Thyroid gland (tissue), 4 donors: ENCODE measurements at regions not wholly inside any gene's neighbourhood (a gene's known extent, or its start where the extent isn't known, plus 50 kb on each side); places are given as distances from the start of the nearest gene placed in this dataset.

ENCODE experiments used
- POLR2A ChIP-seq, 2 donors: fragments of 450-650 bp; IDR thresholded peaks; one replicate each; pipeline ENCODE4 v1.6.1; 2017; ENCODE audit warnings: antibody characterized with exemption in 2 of 2, mild to moderate bottlenecking in 2 of 2, moderate library complexity in 1 of 2
- TF ChIP-seq, protein P1 (sequence below), 6 experiments: fragments of 200-600 bp in 3 of 6; fragments of 450-650 bp in 3 of 6; sonication (generic) in 3 of 6; IDR thresholded peaks; one replicate each; pipeline ENCODE4 v1.5.1; 2016 to 2019; ENCODE audit warnings: antibody characterized with exemption in 6 of 6, mild to moderate bottlenecking in 2 of 6, inconsistent platforms in 1 of 6, moderate library complexity in 1 of 6

DNA sequence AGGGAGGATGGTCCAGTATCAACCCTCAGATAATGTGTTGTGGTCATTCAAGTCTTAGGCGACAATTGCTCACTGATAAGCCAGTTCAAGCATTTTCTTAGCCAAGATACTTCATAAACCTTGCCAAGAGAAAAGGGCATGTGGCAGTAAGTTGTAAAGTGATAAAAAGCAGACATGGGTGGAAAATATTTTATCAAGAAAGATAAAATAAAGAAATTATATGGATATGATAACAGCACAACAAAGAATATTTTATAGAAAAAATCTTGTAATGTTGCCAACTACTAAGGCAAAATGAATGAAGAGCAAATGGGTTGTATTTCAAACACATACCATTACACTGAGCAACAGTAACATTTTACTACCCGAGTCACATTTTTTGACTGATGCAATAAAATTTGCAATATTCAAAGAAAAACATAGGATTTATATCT, 217.4 kb upstream of the PITX2 start:
- TF ChIP-seq, protein P1, sequence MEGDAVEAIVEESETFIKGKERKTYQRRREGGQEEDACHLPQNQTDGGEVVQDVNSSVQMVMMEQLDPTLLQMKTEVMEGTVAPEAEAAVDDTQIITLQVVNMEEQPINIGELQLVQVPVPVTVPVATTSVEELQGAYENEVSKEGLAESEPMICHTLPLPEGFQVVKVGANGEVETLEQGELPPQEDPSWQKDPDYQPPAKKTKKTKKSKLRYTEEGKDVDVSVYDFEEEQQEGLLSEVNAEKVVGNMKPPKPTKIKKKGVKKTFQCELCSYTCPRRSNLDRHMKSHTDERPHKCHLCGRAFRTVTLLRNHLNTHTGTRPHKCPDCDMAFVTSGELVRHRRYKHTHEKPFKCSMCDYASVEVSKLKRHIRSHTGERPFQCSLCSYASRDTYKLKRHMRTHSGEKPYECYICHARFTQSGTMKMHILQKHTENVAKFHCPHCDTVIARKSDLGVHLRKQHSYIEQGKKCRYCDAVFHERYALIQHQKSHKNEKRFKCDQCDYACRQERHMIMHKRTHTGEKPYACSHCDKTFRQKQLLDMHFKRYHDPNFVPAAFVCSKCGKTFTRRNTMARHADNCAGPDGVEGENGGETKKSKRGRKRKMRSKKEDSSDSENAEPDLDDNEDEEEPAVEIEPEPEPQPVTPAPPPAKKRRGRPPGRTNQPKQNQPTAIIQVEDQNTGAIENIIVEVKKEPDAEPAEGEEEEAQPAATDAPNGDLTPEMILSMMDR (IDR thresholded peaks at IDR 0.05) = no peak
- no peak for TF ChIP-seq POLR2A (IDR thresholded peaks at IDR 0.05)
